ENCODE measurements at regions not wholly inside any gene's neighbourhood (a gene's known extent, or its start where the extent isn't known, plus 50 kb on each side); places are given as distances from the start of the nearest gene placed in this dataset.

- no peak for TF ChIP-seq CTCF (tag by site-specific recombination; IDR thresholded peaks at IDR 0.05)
- TF ChIP-seq ZBTB1 (tag by site-specific recombination; IDR thresholded peaks at IDR 0.05), result no peak
- TF ChIP-seq SP2 (tag by site-specific recombination; IDR thresholded peaks at IDR 0.05), result no peak
- 0 out of 2 replicates have a peak, but pooled peaks have one; percentile 16 for TF ChIP-seq PATZ1 (tag by site-specific recombination; IDR thresholded peaks at IDR 0.05)
- TF ChIP-seq ZNF335 (tag by site-specific recombination; conservative IDR thresholded peaks at IDR 0.05), result peak; percentile 63
- TF ChIP-seq ZNF24 (tag by site-specific recombination; IDR thresholded peaks at IDR 0.05), result no peak
- TF ChIP-seq ZNF514 (tag by site-specific recombination; IDR thresholded peaks at IDR 0.05), result no peak
- no peak for TF ChIP-seq ZNF513 (tag by site-specific recombination; IDR thresholded peaks at IDR 0.05)
Measured at GRCh38 chr1:60867782-60868181, 214.6 kb upstream of the NFIA start.

Data from HEK293 (cell line).